ENCODE measurements at regions not wholly inside any gene's neighbourhood (a gene's known extent, or its start where the extent isn't known, plus 50 kb on each side); places are given as distances from the start of the nearest gene placed in this dataset.

DNA sequence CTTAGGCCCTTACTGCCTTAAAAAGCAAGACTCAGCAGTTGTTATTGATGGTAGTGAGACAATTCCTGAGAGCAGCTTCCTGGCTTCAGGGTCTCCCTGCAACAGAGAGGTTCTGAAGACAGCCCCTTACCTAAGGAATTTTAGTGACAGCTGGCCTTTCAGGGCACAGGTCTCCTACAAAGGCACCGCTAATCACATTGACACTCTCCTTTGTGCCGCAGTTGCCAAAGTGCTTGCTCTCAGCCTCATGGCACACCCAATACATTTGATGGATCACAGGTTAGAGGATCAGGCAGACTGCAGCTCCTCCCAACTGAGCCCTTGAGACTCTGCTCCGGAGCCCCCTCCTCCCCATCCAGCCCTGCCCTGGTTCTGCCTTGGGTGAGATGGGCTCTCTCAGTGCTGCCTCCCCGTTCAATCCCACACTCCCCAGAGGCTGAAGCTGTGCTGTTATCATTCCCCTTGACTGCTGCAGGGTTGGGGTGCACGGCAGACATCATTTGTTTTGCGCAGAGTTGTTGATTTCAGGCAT is 198.2 kb downstream of the EMX2 start:
- no peaks in the 10 kb centered on the region for H3K27me3 ChIP-seq (ENCODE audit: insufficient read depth)
- H3K9ac ChIP-seq, result no peak overlapping the region
- H3K4me2 ChIP-seq, result no peak overlapping the region
- DNase-seq, result no peak
- ChIA-PET CTCF (interaction anchor here (1.2 to 2.3 kb wide), 4 partner anchors 11 to 524 kb away, joined by 3 to 5 read pairs (median 4); no protein-coding TSS in a partner anchor), POLR2A (no interaction called here)
- WGBS (ENCODE audit: low lambda C conversion rate), result 25% methylated on average over 6 of the region's 6 CpGs
- H3K9me2 ChIP-seq, result no peaks in the 10 kb centered on the region
- no peaks in the 10 kb centered on the region for H3K36me3 ChIP-seq (replicated peaks in 1 of 2; ENCODE audit: control insufficient read depth in 1 of 2, insufficient read depth in 2 of 2, low read length in 1 of 2)
- no peak for TF ChIP-seq GABPA (IDR thresholded peaks at IDR 0.05; ENCODE audit: low read depth)
- H2AFZ ChIP-seq (ENCODE audit: low read depth), result no peak overlapping the region
- no peaks in the 10 kb centered on the region for H3K9me3 ChIP-seq
- no peak overlapping the region for H3K4me3 ChIP-seq (ENCODE audit: low read depth in 2 of 2, low read length in 1 of 2)
- H3F3A ChIP-seq (replicated peaks; ENCODE audit: insufficient read depth), result no peaks in the 10 kb centered on the region
- H4K20me1 ChIP-seq (ENCODE audit: insufficient read depth), result no peaks in the 10 kb centered on the region
- H3K79me2 ChIP-seq (ENCODE audit: insufficient read depth), result no peaks in the 10 kb centered on the region
- peaks cover 0 to 2% of the 10 kb centered on the region in 2 experiments; a peak in 1 of 4 replicates for H3K4me1 ChIP-seq (ENCODE audit: control insufficient read depth in 1 of 2, insufficient read depth in 2 of 2, low read depth in 1 of 2, low read length in 1 of 2)
- H3K27ac ChIP-seq (ENCODE audit: low read depth in 2 of 2, low read length in 1 of 2), result no peak overlapping the region

DNA sequence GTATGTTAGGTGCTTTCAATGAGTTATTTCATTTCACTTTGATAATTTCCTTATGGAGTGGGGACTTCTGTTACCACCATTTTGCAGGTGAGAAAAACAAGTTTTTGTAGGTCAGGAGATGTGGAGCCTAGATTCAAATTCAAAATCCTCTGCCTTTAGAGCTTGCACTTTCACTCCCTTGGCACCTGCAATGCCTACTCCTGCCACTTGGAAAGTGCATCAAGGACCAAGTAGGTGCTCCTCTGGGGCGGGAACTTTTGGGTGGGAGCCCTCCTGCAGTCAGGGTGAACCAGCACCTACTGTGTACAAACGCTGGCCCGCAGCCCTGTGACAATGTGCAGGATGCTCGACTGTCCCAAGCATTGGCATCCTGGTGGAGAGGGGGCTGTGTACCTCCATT is 199.0 kb downstream of the EMX2 start:
- no peak for DNase-seq
- Histone ChIP-seq H3K27me3 (ENCODE audit: insufficient read depth) (no peaks in the 10 kb centered on the region), H3K79me2 (ENCODE audit: insufficient read depth) (no peaks in the 10 kb centered on the region), H4K20me1 (ENCODE audit: insufficient read depth) (no peaks in the 10 kb centered on the region), H2AFZ (ENCODE audit: low read depth) (no peak overlapping the region), H3F3A (replicated peaks; ENCODE audit: insufficient read depth) (no peaks in the 10 kb centered on the region), H3K4me1 (ENCODE audit: control insufficient read depth in 1 of 2, insufficient read depth in 2 of 2, low read depth in 1 of 2, low read length in 1 of 2) (peaks cover 0 to 2% of the 10 kb centered on the region in 2 experiments; a peak in 1 of 4 replicates), H3K9me3 (no peaks in the 10 kb centered on the region), H3K27ac (ENCODE audit: low read depth in 2 of 2, low read length in 1 of 2) (no peak overlapping the region), H3K4me3 (ENCODE audit: low read depth in 2 of 2, low read length in 1 of 2) (no peak overlapping the region), H3K36me3 (replicated peaks in 1 of 2; ENCODE audit: control insufficient read depth in 1 of 2, insufficient read depth in 2 of 2, low read length in 1 of 2) (no peaks in the 10 kb centered on the region), H3K9ac (no peak overlapping the region), H3K4me2 (no peak overlapping the region), H3K9me2 (no peaks in the 10 kb centered on the region)
- TF ChIP-seq YY1 (IDR thresholded peaks at IDR 0.05; ENCODE audit: low read depth), result no peak
- TF ChIP-seq MEF2A (IDR thresholded peaks at IDR 0.05; ENCODE audit: borderline replicate concordance, low read depth), result no peak
- no peak for TF ChIP-seq ELF1 (IDR thresholded peaks at IDR 0.05)
- TF ChIP-seq TEAD4 (IDR thresholded peaks at IDR 0.05; ENCODE audit: borderline replicate concordance, insufficient read depth), result no peak
- no peak for TF ChIP-seq FOSL2 (IDR thresholded peaks at IDR 0.05; ENCODE audit: borderline replicate concordance, low read depth)
- TF ChIP-seq, protein P1, sequence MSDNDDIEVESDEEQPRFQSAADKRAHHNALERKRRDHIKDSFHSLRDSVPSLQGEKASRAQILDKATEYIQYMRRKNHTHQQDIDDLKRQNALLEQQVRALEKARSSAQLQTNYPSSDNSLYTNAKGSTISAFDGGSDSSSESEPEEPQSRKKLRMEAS (IDR thresholded peaks at IDR 0.05; ENCODE audit: low read depth), result no peak
- TF ChIP-seq MXI1 (IDR thresholded peaks at IDR 0.05; ENCODE audit: low read depth, low read length), result no peak
- TF ChIP-seq TCF12 (IDR thresholded peaks at IDR 0.05), result no peak
- TF ChIP-seq SMC3 (IDR thresholded peaks at IDR 0.05; ENCODE audit: low read depth, low read length), result no peak
- no peak for TF ChIP-seq SIN3A (IDR thresholded peaks at IDR 0.05; ENCODE audit: borderline replicate concordance, low read depth, low read length)
- TF ChIP-seq GATA2 (CRISPR knock-in tag; IDR thresholded peaks at IDR 0.05), result no peak
- no peak for TF ChIP-seq NRF1 (IDR thresholded peaks at IDR 0.05; ENCODE audit: low read depth, low read length)
- TF ChIP-seq FOXJ3 (CRISPR knock-in tag; IDR thresholded peaks at IDR 0.05), result no peak
- TF ChIP-seq, protein P2, sequence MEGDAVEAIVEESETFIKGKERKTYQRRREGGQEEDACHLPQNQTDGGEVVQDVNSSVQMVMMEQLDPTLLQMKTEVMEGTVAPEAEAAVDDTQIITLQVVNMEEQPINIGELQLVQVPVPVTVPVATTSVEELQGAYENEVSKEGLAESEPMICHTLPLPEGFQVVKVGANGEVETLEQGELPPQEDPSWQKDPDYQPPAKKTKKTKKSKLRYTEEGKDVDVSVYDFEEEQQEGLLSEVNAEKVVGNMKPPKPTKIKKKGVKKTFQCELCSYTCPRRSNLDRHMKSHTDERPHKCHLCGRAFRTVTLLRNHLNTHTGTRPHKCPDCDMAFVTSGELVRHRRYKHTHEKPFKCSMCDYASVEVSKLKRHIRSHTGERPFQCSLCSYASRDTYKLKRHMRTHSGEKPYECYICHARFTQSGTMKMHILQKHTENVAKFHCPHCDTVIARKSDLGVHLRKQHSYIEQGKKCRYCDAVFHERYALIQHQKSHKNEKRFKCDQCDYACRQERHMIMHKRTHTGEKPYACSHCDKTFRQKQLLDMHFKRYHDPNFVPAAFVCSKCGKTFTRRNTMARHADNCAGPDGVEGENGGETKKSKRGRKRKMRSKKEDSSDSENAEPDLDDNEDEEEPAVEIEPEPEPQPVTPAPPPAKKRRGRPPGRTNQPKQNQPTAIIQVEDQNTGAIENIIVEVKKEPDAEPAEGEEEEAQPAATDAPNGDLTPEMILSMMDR (IDR thresholded peaks at IDR 0.05), result no peak
- TF ChIP-seq, protein P3, sequence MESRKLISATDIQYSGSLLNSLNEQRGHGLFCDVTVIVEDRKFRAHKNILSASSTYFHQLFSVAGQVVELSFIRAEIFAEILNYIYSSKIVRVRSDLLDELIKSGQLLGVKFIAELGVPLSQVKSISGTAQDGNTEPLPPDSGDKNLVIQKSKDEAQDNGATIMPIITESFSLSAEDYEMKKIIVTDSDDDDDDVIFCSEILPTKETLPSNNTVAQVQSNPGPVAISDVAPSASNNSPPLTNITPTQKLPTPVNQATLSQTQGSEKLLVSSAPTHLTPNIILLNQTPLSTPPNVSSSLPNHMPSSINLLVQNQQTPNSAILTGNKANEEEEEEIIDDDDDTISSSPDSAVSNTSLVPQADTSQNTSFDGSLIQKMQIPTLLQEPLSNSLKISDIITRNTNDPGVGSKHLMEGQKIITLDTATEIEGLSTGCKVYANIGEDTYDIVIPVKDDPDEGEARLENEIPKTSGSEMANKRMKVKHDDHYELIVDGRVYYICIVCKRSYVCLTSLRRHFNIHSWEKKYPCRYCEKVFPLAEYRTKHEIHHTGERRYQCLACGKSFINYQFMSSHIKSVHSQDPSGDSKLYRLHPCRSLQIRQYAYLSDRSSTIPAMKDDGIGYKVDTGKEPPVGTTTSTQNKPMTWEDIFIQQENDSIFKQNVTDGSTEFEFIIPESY (IDR thresholded peaks at IDR 0.05; ENCODE audit: borderline replicate concordance, low read depth), result no peak
- TF ChIP-seq RAD21 (IDR thresholded peaks at IDR 0.05; ENCODE audit: low read length), result no peak
- TF ChIP-seq GABPA (IDR thresholded peaks at IDR 0.05; ENCODE audit: low read depth), result no peak
- TF ChIP-seq JUND (IDR thresholded peaks at IDR 0.05), result no peak
- TF ChIP-seq POLR2AphosphoS5 (IDR thresholded peaks at IDR 0.05; ENCODE audit: low read depth, low read length), result no peak
- CTCF ChIA-PET, result interaction anchor here (0.8 to 1.8 kb wide), 4 partner anchors 15 to 525 kb away, joined by 3 to 4 read pairs (median 3); no protein-coding TSS in a partner anchor
- POLR2A ChIA-PET, result no interaction called here
- 49% methylated on average over 3 of the region's 4 CpGs for WGBS (ENCODE audit: low lambda C conversion rate)

All from SK-N-SH (cell line).